Testis (tissue), 2 donors: ENCODE measurements at regions not wholly inside any gene's neighbourhood (a gene's known extent, or its start where the extent isn't known, plus 50 kb on each side); places are given as distances from the start of the nearest gene placed in this dataset.
A peak's percentile ranks its signal among the peaks of the same experiment; 100 is the strongest.

ENCODE experiments used
- DNase-seq: peaks from one replicate; pipeline ENCODE4 v3.0.0-alpha.2; 2019
- H3K27ac ChIP-seq, 2 donors: fragments of 200-600 bp; sonication (generic); one replicate each; pipeline ENCODE4 v1.5.1; 2019
- H3K27me3 ChIP-seq: fragments of 200-600 bp; sonication (generic); one replicate; pipeline ENCODE4 v1.5.1; 2019
- H3K36me3 ChIP-seq: fragments of 200-600 bp; sonication (generic); one replicate; pipeline ENCODE4 v1.5.1; 2017; ENCODE audit warnings: low read depth; ENCODE audit errors: missing control alignments
- H3K4me1 ChIP-seq: fragments of 200-600 bp; sonication (generic); one replicate; pipeline ENCODE4 v1.5.1; 2019
- H3K4me3 ChIP-seq, 2 donors: fragments of 200-600 bp; sonication (generic); one replicate each; pipeline ENCODE4 v1.5.1; 2017 to 2019
- H3K9me3 ChIP-seq: fragments of 200-600 bp; sonication (generic); one replicate; pipeline ENCODE4 v1.5.1; 2017
- CTCF ChIP-seq, 3 experiments: fragments of 450-650 bp in 2 of 3; fragments of 200-600 bp in 1 of 3; sonication (generic) in 1 of 3; IDR thresholded peaks; one replicate each; pipeline ENCODE4 v1.5.1; 2016 to 2019; ENCODE audit warnings: antibody characterized with exemption in 3 of 3, mild to moderate bottlenecking in 2 of 3, moderate library complexity in 1 of 3
- POLR2A ChIP-seq: fragments of 450-650 bp; IDR thresholded peaks from one replicate; pipeline ENCODE4 v1.6.1; 2017; ENCODE audit warnings: antibody characterized with exemption, mild to moderate bottlenecking, moderate library complexity
- WGBS, 2 donors: methylation state at CpG; one replicate each; pipeline ENCODE4 v1.1.5; 2018; 5-methylcytosine and 5-hydroxymethylcytosine counted together
- intact Hi-C: fragments of 100-400 bp; cut with DNase I; formaldehyde crosslinking; loops from one replicate; pipeline ENCODE4 v1.15.1; 2023; ENCODE audit warnings: low total_unique reads

DNA sequence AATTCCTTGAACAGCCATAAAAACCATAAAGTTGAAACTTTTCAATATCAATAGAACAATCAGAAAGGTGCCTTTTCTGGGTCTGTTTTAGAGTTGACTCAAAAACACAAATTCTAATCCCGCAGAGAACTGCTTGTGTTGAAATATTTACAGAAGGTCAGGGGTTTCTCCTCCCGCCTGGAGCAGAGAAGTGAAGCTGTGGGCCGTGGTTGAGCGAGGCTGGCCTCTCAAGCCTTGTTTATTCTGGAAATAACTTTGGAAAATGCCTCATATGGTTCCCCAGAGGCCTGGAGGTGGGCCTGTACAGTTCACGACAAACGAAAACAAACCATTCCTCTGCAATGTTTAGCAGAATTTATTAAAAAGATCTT is 90.8 kb upstream of the ERRFI1 start:
- H3K4me1 ChIP-seq: peaks cover 20% of the 10 kb centered on the region
- peak overlapping the region; percentile 37 to 53 for H3K27ac ChIP-seq
- TF ChIP-seq CTCF (IDR thresholded peaks at IDR 0.05) (no peak), POLR2A (no peak)
- DNase-seq: peak; percentile 75
- intact Hi-C loops: no loop called here
- 30 to 45% methylated on average over 6 of the region's 6 CpGs for WGBS, 2 donors
- no peaks in the 10 kb centered on the region for H3K9me3 ChIP-seq
- no peak overlapping the region for H3K4me3 ChIP-seq
- no peaks in the 10 kb centered on the region for H3K27me3 ChIP-seq
- H3K36me3 ChIP-seq: no peaks in the 10 kb centered on the region

- Histone ChIP-seq H3K27me3 (no peaks in the 10 kb centered on the region), H3K36me3 (no peaks in the 10 kb centered on the region), H3K4me1 (peaks cover 11% of the 10 kb centered on the region), H3K4me3 (no peak overlapping the region), H3K27ac (peak overlapping the region in 1 of 2 donors; percentile 53), H3K9me3 (no peaks in the 10 kb centered on the region)
- TF ChIP-seq CTCF (IDR thresholded peaks at IDR 0.05) (no peak), POLR2A (no peak)
- intact Hi-C loops: no loop called here
- no peak for DNase-seq
- WGBS, 2 donors: 93% methylated on average over 9 of the region's 9 CpGs
These were observed 89.7 kb upstream of the ERRFI1 start for GRCh38 chr1:8115769-8116167.

- intact Hi-C loops: no loop called here
- H3K9me3 ChIP-seq: no peaks in the 10 kb centered on the region
- no peak for DNase-seq
- WGBS, 2 donors: 96 to 97% methylated on average over 10 of the region's 10 CpGs
- peaks cover 6% of the 10 kb centered on the region for H3K4me1 ChIP-seq
- H3K36me3 ChIP-seq: no peaks in the 10 kb centered on the region
- H3K27me3 ChIP-seq: no peaks in the 10 kb centered on the region
- H3K27ac ChIP-seq: no peak overlapping the region
- TF ChIP-seq CTCF (IDR thresholded peaks at IDR 0.05): no peak
- no peak for TF ChIP-seq POLR2A
- no peak overlapping the region for H3K4me3 ChIP-seq
These were observed 89.1 kb upstream of the ERRFI1 start for GRCh38 chr1:8115031-8115768.

DNA sequence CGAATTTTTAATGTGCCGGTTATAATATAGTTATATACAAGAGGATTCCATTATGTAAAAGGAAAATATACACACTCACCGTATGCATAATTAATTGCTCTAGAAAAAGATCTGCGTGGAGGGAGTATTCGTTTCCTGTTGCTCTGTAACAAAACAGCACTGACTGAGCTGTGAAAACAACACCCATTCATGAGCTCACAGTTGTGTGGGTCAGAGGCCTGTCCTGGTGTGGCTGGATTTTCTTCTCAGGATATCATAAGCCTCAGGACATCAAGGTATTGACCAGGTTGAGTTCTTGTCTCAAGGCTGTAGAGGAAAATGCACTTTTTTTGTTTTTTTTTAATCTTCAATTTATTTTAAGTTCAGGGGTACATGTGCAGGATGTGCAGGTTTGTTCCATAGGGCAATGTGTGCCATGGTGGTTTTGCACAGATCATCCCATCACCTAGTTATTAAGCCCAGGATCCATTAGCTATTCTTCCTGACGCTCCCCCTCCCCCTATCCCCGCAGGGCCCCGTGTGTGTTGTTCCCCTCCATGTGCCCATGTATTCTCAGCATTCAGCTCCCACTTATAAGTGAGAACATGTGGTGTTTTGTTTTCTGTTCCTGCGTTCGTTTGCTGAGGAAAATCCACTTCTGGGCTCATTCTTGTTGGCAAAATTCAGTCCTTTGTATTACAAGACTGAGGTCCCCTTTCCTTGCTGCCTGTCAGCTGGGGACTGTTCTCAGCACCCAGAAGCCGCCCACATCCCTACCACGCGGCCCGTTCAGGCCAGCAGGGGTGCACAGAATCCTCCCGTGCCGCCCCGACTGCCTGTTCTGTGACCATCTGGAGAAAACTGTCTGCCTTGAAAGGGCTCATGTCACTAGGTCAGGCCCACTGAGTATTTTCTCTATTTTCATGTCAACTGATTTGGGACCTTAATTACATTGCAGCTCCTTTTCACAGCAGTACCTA is 87.4 kb upstream of the ERRFI1 start:
- H3K4me1 ChIP-seq: peaks cover 6% of the 10 kb centered on the region
- no peaks in the 10 kb centered on the region for H3K27me3 ChIP-seq
- 63 to 64% methylated on average over 16 to 17 of the region's 17 CpGs for WGBS, 2 donors
- H3K9me3 ChIP-seq: no peaks in the 10 kb centered on the region
- TF ChIP-seq POLR2A (no peak), CTCF (IDR thresholded peaks at IDR 0.05) (no peak)
- intact Hi-C loops: no loop called here
- no peak overlapping the region for H3K27ac ChIP-seq
- no peak for DNase-seq
- H3K4me3 ChIP-seq: no peak overlapping the region
- no peaks in the 10 kb centered on the region for H3K36me3 ChIP-seq
